Heart left ventricle (tissue), 16 donors: ENCODE measurements at regions not wholly inside any gene's neighbourhood (a gene's known extent, or its start where the extent isn't known, plus 50 kb on each side); places are given as distances from the start of the nearest gene placed in this dataset.
A peak's percentile ranks its signal among the peaks of the same experiment; 100 is the strongest.
"Not testable (repeated sequence)": the region's sequence is repeated elsewhere in the genome, so short reads cannot be mapped to it uniquely, and the experiment has no call there.

ENCODE experiments used
- ATAC-seq, 4 donors: fragments of 200-7000 bp; cut with Tn5 transposase; one replicate each; pipeline ENCODE4 v1.9.1; 2020 to 2022; ENCODE audit warnings: moderate library complexity in 4 of 4, mild to moderate bottlenecking in 3 of 4, moderate number of reproducible peaks in 1 of 4
- DNase-seq, 5 donors: peaks; one replicate each; pipeline ENCODE4 v3.0.0-alpha.2; 2020
- H3K27ac ChIP-seq, 12 donors: fragments of 200-600 bp; sonication (generic) in 4 of 12; one replicate each; pipeline versions ENCODE4 v1.5.0 to v1.8.0; 2016 to 2022; ENCODE audit warnings: mild to moderate bottlenecking in 2 of 12
- H3K27me3 ChIP-seq, 9 donors: fragments of 200-600 bp; sonication (generic) in 2 of 9; one replicate each; pipeline versions ENCODE4 v1.5.1 to v1.8.0; 2016 to 2022; ENCODE audit warnings: mild to moderate bottlenecking in 3 of 9
- H3K36me3 ChIP-seq, 9 donors: fragments of 200-600 bp; sonication (generic) in 2 of 9; one replicate each; pipeline versions ENCODE4 v1.5.0 to v1.8.0; 2018 to 2022; ENCODE audit warnings: mild to moderate bottlenecking in 2 of 9
- H3K4me1 ChIP-seq, 12 donors: fragments of 200-600 bp; sonication (generic) in 4 of 12; one replicate each; pipeline versions ENCODE4 v1.5.0 to v1.8.0; 2016 to 2022; ENCODE audit warnings: mild to moderate bottlenecking in 3 of 12
- H3K4me3 ChIP-seq, 12 donors: fragments of 200-600 bp; sonication (generic) in 4 of 12; one replicate each; pipeline versions ENCODE4 v1.5.0 to v1.8.0; 2017 to 2022; ENCODE audit warnings: mild to moderate bottlenecking in 9 of 12, moderate library complexity in 4 of 12
- H3K9me3 ChIP-seq, 12 donors: fragments of 200-600 bp; sonication (generic) in 4 of 12; one replicate each; pipeline versions ENCODE4 v1.5.0 to v1.8.0; 2016 to 2022; ENCODE audit warnings: mild to moderate bottlenecking in 1 of 12
- POLR2A ChIP-seq, 2 donors: fragments of 450-650 bp; IDR thresholded peaks; one replicate each; pipeline ENCODE4 v1.6.1; 2017; ENCODE audit warnings: antibody characterized with exemption in 2 of 2, mild to moderate bottlenecking in 2 of 2, moderate library complexity in 2 of 2
- WGBS, 4 donors: extraction: QIAGEN DNeasy Blood & Tissue Kit in 2 of 4; methylation state at CpG; one replicate each; pipeline versions ENCODE4 v1.1.5 to v1.1.7; 2013 to 2018; 5-methylcytosine and 5-hydroxymethylcytosine counted together
- intact Hi-C, 10 donors: fragments of 100-400 bp; cut with DNase I; formaldehyde crosslinking; loops; one replicate each; pipeline versions ENCODE4 v1.11.1 to v1.14.2; 2022
- TF ChIP-seq, protein P1 (sequence below), 12 donors: fragments of 200-600 bp; sonication (generic) in 4 of 12; IDR thresholded peaks; one replicate each; pipeline versions ENCODE4 v1.5.0 to v1.8.0; 2018 to 2022; ENCODE audit warnings: antibody characterized with exemption in 12 of 12, mild to moderate bottlenecking in 5 of 12
- donor health status: ischemic (EF 13 %, LVEDD 7.1; RV severe dilation, severe dysfunction).
- donor health status: healthy with polysubstance abuse.
- donor health status: DM: no; HTN: yes; CAD: no.
- donor health status: DM: no; HTN: no; CAD: no.
- donor health status: ischemic (EF 25% LVEDD 6.9; RV normal size, moderate dysfunction).
- donor health status: ischemic (EF 25% LVEDD 5.7; RV mildly dilated, moderate dysfunction).
- donor health status: healthy.
- donor health status: DM: yes; HTN: yes; CAD: no.
- donor health status: ischemic (EF 35%, LVEDD 5.7; RV mildly dilated, moderate dysfunction).
- donor health status: nonischemic (EF 11% LVEDD 7.7; RV severe dilation, severe dysfunction).
- donor health status: DM: yes; HTN: yes; CAD: no.
- donor health status: PGD.
- donor health status: ischemic (EF 29% LVEDD 5.4; RV normal size, mild dysfunction).
- donor health status: nonischemic (EF 23%, LVEDD 6.1; RV moderate dilation, normal function).

GRCh38 chr2:20113986-20114938 lies 62.8 kb upstream of the LAPTM4A start:
- H3K27ac ChIP-seq, result peak overlapping the region in 2 of 12 donors; percentile 3 to 46
- peak in 2 of 4 donors; percentile 54 to 71 for ATAC-seq
- TF ChIP-seq POLR2A (IDR thresholded peaks at IDR 0.05), result no peak
- TF ChIP-seq, protein P1, sequence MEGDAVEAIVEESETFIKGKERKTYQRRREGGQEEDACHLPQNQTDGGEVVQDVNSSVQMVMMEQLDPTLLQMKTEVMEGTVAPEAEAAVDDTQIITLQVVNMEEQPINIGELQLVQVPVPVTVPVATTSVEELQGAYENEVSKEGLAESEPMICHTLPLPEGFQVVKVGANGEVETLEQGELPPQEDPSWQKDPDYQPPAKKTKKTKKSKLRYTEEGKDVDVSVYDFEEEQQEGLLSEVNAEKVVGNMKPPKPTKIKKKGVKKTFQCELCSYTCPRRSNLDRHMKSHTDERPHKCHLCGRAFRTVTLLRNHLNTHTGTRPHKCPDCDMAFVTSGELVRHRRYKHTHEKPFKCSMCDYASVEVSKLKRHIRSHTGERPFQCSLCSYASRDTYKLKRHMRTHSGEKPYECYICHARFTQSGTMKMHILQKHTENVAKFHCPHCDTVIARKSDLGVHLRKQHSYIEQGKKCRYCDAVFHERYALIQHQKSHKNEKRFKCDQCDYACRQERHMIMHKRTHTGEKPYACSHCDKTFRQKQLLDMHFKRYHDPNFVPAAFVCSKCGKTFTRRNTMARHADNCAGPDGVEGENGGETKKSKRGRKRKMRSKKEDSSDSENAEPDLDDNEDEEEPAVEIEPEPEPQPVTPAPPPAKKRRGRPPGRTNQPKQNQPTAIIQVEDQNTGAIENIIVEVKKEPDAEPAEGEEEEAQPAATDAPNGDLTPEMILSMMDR (IDR thresholded peaks at IDR 0.05), result no peak
- no peaks in the 10 kb centered on the region for H3K36me3 ChIP-seq
- no peak for DNase-seq
- WGBS, 4 donors, result 70 to 79% (median 75%) methylated on average over 17 to 19 of the region's 19 CpGs
- H3K4me1 ChIP-seq, result peaks cover 0 to 14% (median 5%) of the 10 kb centered on the region in 12 donors
- no peaks in the 10 kb centered on the region for H3K27me3 ChIP-seq
- H3K9me3 ChIP-seq, result peaks cover 0 to 4% (median 0%) of the 10 kb centered on the region in 12 donors
- H3K4me3 ChIP-seq, result no peak overlapping the region
- intact Hi-C loops, result no loop called here

GRCh38 chr2:20113004-20113796 lies 61.8 kb upstream of the LAPTM4A start:
- H3K4me3 ChIP-seq, result no peak overlapping the region
- ATAC-seq (no peak), DNase-seq (no peak)
- H3K27ac ChIP-seq, result peak overlapping the region in 2 of 12 donors; percentile 3 to 46
- peaks cover 0 to 14% (median 5%) of the 10 kb centered on the region in 12 donors for H3K4me1 ChIP-seq
- intact Hi-C loops, result no loop called here
- H3K36me3 ChIP-seq, result no peaks in the 10 kb centered on the region
- H3K9me3 ChIP-seq, result peaks cover 0 to 4% (median 0%) of the 10 kb centered on the region in 12 donors
- TF ChIP-seq, protein P1 (IDR thresholded peaks at IDR 0.05), result no peak
- no peak for TF ChIP-seq POLR2A (IDR thresholded peaks at IDR 0.05)
- 90 to 94% (median 93%) methylated on average over 14 to 15 of the region's 15 CpGs for WGBS, 4 donors
- H3K27me3 ChIP-seq, result no peaks in the 10 kb centered on the region

DNA sequence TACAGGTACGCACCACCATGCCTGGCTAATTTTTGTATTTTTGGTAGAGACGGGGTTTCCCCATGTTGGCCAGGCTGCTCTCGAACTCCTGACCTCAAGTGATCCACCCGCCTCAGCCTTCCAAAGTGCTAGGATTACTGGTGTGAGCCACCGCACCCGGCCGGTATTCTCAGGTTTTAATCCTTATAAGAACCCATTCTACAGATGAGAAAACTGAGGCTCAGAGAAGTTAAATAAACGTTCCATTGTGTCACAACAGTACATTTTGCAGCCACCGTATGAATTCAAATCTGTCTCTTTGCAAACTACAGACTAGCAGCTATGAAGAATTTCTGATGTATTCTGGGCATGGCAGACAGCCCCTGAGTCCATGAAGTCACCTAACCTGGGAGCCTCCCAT lies 60.9 kb upstream of the LAPTM4A start:
- DNase-seq, H3K27ac ChIP-seq, intact Hi-C loops, H3K9me3 ChIP-seq, H3K36me3 ChIP-seq, ATAC-seq, H3K27me3 ChIP-seq, H3K4me3 ChIP-seq: not testable (repeated sequence)
- H3K4me1 ChIP-seq, result peaks cover 0 to 14% (median 5%) of the 10 kb centered on the region in 12 donors
- 88 to 98% (median 94%) methylated on average over 9 of the region's 9 CpGs for WGBS, 4 donors

GRCh38 chr2:20111311-20112131 lies 60.1 kb upstream of the LAPTM4A start:
- intact Hi-C loops, result no loop called here
- H3K36me3 ChIP-seq, result no peaks in the 10 kb centered on the region
- H3K4me1 ChIP-seq, result peaks cover 0 to 16% (median 7%) of the 10 kb centered on the region in 12 donors
- DNase-seq, result no peak
- peaks cover 0 to 4% (median 0%) of the 10 kb centered on the region in 9 donors for H3K27me3 ChIP-seq
- H3K9me3 ChIP-seq, result peaks cover 0 to 4% (median 0%) of the 10 kb centered on the region in 12 donors
- H3K4me3 ChIP-seq, result no peak overlapping the region
- no peak for TF ChIP-seq POLR2A (IDR thresholded peaks at IDR 0.05)
- TF ChIP-seq, protein P1 (IDR thresholded peaks at IDR 0.05), result no peak
- WGBS, 4 donors, result 69 to 74% (median 73%) methylated on average over 7 to 10 of the region's 10 CpGs
- no peak overlapping the region for H3K27ac ChIP-seq
- ATAC-seq, result no peak
